ENCODE measurements at regions not wholly inside any gene's neighbourhood (a gene's known extent, or its start where the extent isn't known, plus 50 kb on each side); places are given as distances from the start of the nearest gene placed in this dataset.

DNA sequence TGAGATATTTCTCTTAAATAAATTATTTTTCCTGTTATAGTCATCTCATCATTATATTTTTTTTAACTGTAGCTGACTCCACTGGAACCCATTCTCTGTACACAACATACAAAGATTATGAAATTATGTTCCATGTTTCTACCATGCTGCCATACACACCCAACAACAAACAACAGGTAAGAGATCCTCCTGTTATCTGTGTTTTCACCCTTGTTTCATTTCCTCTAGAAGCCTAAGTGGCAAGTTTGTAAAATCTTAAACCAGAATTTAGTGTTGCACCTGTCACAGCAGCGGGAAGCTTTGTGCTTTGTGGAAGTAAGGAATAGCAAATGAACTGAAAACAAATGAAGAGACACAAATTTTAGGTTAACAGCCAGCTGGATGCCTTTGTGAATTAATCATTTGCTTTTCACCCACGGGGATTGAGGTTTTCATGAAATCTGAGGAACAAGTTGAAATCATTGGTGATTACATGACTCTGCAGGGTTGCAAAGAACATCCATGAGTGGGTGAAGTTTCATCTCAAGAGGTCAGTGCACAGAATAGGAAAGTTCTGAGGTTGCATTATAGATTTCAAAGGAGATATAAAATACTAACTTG, 273.9 kb upstream of the RGS6 start:
- DNase-seq (ENCODE audit: low read depth in 2 of 3, low spot score in 2 of 3) = no peak

DNA sequence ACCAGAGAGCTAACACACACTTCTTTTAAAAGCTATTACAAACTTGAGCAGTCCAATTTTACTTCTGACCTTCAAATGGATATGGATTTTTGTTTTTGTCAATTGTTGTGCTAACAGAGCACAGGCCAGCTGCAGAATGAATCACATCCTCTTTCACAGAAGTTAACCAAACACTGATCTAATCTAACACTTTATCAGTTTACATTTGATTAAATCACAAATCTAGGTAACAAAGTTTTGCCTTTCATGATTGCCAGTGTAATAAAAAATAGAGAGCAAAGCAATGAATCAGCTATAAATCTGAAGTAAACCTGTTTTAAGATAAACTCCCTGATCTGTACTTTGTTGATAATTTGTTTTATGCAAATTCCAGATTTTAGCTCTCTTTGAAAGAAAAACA, 273.1 kb upstream of the RGS6 start:
- no peak for DNase-seq (ENCODE audit: low read depth in 2 of 3, low spot score in 2 of 3)

DNA sequence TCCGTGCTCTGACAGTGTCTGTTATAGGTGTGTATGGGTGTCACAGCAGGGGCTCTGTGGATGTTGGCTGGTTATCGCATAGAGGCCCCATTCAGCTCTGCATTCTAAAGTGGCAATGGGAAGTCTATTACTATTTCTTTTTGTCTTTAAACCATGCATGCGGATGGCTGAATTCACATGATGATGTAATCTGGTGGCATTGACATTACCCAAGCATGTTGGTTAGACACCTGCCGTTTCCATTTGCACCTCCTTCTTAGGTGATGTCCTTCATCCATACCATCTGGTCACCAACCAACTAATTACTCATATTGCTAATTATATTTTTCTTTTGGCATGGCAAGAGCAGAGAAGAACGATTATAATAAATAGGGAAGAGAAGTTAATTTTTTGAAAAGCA, 270.8 kb upstream of the RGS6 start:
- no peak for DNase-seq (ENCODE audit: low read depth in 2 of 3, low spot score in 2 of 3)

DNA sequence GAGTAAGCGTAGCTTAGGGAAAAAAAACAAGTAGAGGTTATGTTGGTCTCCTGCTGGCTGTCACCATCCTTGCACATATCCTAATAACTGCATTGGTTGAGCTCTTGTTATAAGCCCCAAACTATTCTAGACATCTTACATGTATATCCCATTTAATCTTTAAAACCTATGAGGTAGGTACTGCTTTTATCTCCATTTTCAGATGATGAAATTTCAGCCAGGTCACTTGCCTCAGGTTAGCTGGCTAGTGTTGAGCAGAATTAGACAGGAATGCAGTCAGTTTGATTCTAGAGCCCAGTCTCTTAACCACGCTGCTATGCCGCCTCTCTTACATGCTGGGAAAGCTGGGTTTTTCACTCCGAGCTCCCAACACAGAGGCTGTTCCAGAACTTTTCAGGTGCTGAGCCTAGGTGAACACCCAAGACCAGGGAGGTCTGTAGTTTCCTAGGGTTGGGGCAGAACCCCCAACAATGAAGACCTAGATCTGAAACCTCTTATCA, 269.9 kb upstream of the RGS6 start:
- no peak for DNase-seq (ENCODE audit: low read depth in 2 of 3, low spot score in 2 of 3)

DNA sequence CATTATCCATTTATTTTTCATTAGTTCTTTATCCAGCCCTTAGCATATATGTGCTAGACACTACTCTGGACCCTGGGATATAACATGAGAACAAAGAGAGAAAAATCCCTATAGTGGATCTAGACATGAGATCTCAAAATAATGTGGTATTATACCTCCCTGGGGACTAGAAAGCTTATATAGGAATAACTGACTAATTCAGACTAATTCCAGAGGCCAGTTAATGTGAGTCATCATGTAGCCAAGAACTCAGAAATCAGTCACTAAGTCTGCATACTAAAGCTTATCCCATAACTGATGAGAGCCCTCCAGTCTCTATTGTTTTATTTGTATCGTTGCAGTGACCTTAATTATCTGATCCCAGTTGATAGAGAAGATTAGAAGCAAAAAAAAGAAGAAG, 267.1 kb upstream of the RGS6 start:
- no peak for DNase-seq (ENCODE audit: low read depth in 2 of 3, low spot score in 2 of 3)

DNA sequence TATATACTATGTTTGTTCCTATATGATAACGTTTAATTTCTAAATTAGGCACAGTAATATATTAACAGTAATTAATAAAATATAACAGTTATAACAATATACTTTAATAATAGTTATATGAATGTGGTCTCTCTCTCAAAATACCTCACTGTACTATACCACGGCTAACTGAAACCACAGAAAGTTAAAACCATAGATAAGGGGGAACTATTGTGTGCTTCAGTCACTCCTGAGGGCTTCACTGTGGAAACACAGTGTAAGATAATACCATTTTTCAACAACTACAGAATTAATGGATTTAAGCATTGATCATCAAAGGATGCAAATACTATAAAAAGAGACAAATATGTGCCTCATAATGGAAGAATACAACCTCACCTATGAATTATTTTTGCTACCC, 266.4 kb upstream of the RGS6 start:
- no peak for DNase-seq (ENCODE audit: low read depth in 2 of 3, low spot score in 2 of 3)

DNA sequence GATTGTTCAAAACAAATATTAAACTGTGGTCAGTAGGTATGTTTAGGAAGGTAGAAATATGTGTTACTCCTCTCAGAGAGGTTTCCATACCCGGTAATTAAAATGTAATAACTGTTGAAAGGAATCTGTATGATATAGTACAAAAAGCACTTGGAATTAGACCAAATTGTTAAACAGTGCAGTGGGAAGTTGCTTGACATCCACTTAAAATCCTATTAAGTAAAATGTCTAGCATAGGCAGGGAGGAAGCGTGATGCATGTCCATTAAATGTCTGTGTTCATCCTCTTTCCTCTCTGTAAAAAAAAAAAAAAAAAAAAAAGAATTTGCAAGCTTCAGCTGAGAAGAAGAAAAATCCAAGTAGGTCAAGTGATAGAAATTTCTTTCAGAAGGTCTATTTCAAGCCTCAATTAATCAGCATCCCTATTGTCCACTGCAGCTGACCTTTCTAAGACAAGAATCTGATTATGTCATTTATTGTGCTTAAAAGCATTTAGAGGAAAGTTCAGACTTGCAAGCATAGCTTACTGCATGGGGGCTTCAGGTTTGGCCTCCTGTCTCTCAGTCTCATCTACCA, 265.6 kb upstream of the RGS6 start:
- DNase-seq (ENCODE audit: low read depth in 2 of 3, low spot score in 2 of 3) = no peak

DNA sequence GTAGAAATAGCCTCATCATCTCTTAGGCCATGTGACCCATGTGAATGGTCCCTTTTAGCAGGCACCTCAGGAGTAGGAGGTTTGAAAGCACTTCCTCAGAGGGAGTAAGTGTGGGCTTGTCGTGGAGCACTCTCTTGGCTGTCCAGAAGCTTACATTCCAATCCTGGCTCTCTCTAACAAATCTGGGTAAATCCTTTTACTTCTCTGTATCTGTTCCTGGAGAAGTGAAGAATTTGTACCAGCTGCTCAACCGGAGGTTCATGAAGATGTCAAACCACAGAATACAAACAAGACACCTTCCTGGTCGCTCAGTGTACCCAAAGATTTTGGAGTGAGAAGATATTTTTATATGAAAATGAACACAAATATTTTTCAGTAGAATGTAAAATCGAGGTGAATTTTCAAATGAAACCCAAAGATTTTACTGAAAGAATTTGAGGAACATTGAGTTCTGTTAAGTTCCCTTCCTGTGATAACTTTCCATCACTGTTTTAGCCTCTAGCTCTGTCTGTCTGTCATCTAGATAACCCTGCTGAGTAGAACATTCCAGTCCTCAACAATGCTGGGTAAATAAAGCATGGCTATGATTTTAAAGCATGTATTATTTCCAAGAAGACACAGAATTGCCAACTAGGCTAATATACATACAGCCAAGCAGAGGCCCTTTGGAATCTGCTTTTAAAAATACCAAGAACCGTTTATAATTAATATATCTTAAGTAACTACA, 263.9 kb upstream of the RGS6 start:
- no peak for DNase-seq (ENCODE audit: low read depth in 2 of 3, low spot score in 2 of 3)

DNA sequence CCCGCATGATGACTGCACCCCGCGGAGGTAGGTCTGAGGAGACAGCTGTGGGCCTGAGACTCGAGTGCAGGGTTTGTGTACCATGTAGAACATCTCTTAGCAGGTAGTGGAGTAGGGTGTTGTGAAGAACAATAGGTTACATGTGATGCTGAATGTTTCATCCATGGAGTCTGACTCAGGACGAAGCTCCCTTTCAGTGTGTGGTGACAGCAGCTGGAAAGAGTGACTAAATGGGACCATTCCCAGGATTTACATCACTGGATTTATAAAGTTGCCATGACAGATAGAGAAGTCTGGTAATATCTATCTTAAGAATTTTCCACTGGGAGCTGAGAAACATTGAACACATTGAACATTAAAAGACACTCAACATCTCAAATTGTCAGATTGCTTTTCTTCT, 259.6 kb upstream of the RGS6 start:
- no peak for DNase-seq (ENCODE audit: low read depth in 2 of 3, low spot score in 2 of 3)

DNA sequence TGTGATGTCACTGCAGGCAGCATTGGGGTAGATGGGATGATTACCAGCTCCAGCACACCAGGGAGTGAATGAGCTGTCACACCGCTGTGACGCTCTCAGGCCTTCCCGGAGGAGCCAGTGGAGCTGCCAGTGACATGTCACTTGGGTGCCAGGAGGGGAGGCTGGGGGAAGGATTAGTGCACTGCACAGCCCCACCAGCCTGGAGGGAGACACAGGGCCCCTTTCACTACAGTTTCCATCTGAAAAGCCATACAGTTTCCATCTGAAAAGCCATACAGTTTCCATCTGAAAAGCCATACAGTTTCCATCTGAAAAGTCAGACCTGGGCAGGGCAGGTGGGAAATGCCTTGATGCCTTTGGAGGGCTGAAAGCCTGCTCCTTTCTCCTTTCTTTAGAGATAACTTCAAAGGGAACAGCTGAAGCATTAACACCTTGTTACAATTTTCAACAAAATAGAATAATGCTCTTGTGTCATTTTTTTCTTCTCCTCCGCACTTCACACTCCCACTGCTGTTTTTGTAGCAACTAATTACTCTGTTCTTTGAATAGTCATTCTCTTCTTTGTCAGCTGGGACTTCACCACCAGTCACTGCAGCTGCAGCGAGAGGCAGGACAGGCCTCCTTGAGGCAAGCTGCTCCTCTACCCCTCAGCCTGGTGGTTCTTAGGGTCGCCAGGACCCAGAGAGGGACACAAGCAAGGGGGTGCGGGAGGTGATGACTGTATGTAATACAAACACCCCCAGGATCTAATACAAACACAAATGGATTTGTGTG, 256.9 kb upstream of the RGS6 start:
- DNase-seq (ENCODE audit: low read depth in 2 of 3, low spot score in 2 of 3) = no peak

DNA sequence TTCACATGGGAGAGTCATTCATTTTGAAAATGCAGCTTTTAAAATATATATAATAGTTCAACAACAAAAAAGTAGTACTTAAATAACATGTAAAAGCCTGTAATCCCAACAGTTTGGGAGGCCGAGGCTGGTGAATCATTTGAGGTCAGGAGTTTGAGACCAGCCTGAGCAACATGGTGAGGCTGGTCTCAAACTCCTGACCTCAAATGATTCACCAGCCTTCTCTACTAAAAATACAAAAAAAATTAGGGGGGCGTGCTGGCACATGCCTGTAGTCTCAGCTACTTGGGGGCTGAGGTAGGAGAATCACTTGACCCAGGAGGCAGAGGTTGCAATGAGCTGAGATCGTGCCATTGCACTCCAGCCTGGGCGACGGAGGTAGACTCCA, 256.3 kb upstream of the RGS6 start:
- DNase-seq (ENCODE audit: low read depth in 2 of 3, low spot score in 2 of 3) = no peak

DNA sequence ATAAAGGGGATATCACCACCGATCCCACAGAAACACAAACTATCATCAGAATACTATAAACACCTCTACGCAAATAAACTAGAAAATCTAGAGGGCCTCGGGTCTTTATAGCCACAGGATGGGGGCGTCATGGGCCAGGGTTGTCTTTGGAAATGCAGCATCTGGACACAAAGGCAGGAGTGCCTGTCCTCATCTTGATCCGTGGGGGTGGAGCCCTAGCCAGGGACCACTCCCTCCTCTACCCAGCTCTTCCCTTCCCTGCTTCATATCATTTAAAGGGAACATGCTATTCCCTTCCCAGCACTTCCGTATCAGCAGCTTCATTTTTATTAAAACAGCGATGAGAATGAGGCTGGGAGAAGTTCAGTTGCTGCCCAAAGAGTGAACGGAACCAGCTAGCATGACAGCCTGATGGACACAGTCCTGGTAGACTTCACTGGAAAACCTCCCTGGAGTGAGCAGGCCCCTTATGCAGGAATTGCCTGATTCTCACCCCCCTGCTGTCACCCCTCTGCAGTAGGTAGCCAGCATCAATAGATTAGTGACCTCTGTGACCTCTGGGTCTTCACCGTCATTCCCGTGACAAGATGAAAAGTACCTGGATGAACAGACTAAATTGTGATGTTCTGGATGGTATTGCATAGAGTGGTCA, 251.4 kb upstream of the RGS6 start:
- no peak for DNase-seq (ENCODE audit: low read depth in 2 of 3, low spot score in 2 of 3)

DNA sequence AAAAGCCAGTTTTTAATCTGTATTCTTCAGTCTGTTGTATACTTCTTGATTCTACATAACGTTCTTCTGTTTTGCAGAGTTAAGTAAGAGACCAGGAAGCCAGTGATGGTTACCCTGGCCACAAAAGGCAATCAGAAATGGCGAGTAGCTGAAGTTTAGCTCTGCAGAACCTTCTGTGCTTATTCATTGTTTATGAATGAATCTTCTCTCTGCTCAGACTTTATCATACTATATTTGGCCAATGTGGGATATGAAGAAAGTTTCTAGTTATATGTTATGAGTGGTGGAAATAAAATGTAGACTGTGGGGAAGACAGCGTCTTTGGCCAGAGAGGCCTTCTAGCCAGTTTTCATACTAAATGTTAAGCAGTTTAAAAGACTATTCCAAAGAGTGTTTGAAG, 249.9 kb upstream of the RGS6 start:
- no peak for DNase-seq (ENCODE audit: low read depth in 2 of 3, low spot score in 2 of 3)

DNA sequence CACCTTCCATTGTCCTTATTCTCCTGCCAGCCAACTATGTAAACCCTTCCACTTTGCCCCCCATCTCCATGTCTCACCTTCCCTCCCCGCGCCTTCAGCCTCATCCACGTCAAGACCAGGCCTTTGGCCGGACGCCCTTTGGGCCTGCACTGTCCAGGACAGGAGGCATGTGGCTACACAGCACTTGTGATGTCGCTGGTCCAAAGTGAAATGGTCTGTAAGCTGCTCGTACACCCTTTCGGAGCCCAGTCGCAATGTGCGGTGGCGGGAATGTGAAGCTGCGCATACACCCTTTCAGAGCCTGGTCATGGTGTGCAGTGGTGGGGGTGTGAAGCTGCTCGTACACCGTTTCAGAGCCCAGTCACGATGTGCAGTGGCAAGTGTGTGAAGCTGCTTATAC, 247.9 kb upstream of the RGS6 start:
- DNase-seq (ENCODE audit: low read depth in 2 of 3, low spot score in 2 of 3) = no peak

DNA sequence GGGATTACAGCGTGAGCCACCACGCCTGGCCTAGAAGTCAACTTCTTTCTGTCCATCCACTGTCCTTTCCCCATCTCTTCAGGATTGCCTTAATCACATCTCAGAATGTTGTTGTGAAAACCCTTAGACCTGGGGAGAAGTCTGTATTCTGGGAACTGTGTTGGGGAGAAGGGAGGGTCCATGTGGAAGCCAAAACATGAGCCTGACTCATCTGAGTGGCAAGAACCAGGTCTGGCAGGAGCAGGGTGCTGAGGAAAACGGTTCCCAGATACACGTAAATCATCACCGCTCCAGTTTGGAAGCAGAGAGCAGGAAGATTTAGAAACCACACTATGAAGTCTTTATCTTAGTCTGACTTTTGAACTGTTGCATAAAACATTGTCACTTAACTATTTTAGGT, 245.6 kb upstream of the RGS6 start:
- no peak for DNase-seq (ENCODE audit: low read depth in 2 of 3, low spot score in 2 of 3)

DNA sequence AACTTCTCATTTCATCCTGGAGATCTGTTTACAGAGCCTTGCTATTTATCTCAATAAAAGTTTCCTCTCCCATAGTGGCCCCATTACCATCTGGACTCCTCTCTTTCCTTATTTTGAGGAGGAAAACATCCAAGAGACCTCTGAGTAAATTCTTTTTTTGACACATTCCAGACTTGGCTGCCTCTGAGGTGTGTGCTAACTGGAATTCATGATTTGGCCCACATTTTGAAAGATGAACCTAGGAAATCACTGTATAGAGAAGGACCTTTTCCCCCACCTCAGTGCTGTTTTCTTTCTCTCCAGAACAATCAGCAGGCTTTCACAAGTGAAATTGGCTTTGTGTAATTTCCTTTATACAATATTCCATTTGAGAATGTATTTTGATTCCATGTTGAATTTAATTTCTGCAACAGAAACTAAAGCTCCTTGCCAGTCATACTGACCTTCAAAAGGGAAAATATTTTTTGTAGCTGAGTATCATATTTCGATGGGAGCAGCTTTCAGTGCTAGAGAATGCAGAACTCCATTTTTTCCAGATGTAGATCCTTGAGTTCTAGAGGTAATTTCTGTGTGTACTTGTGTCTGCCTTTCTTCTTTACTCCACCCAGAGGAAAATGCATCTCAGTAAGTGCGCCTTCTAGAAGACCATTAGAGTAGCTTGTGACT, 244.9 kb upstream of the RGS6 start:
- no peak for DNase-seq (ENCODE audit: low read depth in 2 of 3, low spot score in 2 of 3)

DNA sequence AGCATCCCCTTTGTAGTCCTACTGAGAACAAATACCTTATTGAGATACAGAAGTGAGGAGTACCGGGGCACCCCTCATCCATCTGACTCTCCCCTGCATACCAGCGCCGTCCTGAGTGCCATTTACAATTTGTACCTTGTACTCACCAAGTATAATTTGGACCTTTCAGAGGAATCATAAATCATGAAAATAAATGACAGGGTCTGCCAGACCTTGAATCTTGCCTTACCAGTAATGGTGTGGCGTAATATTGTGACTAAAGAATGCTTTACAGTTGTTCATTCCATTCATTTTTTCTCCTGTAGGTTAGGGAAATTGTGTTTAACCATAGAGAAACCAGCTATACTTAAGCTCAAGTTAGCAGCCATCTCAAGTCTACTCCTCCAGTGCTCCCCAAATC, 243.7 kb upstream of the RGS6 start:
- DNase-seq (ENCODE audit: low read depth in 2 of 3, low spot score in 2 of 3) = no peak

DNA sequence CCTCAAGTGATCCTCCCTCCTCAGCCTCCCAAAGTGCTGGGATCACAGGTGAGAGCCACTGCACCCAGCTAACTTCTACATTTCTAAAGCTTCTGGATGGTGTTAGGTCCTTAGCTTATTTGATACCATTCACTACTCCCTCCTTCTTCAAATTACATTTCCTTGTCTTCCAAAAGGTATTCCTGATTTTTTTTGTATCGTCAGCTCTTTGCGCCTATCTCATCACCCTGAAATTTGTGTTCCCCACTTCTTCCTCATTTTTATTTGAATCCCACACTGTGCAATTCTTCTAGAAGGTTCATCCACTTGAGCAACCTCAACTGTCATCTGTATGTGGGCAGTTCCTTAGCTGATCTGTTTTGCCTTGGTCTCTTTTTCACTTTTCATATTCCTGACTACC, 241.8 kb upstream of the RGS6 start:
- DNase-seq (ENCODE audit: low read depth in 2 of 3, low spot score in 2 of 3) = no peak

DNA sequence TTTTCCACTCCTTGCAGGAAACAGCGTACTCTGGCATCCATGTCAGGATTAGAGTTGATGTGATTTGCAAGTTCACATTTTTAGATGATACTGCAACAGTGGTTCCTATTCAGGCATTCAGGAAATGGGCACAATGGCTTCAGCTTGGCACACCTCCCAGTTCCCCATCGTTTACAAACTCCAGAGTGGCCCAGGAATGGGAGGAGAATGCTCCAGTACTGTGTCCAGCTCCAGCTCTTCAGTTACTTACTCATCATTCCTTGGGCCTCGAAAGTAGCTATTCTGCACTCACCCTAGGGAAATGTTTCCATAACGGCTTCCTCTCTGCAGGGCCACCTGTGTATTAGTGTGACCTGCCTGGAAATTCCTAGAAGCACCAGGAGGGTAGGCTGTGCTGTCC, 239.7 kb upstream of the RGS6 start:
- no peak for DNase-seq (ENCODE audit: low read depth in 2 of 3, low spot score in 2 of 3)

DNA sequence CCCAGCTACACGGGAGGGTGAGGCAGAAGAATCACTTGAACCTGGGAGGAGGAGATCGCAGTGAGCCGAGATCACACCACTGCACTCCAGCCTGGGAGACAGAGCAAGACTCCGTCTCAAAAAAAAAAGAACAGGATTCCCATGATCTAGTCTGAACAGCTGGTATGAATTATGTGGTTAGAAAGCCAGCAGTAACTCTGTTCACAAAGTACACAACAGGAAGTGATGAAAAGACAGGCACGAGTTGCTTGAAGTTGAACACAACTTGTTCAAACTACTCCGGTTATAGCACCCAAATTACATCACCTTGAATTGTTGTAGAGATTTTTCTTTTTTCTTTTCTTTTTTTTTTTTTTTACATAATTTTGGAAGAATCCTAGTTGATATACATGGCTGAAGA, 238.8 kb upstream of the RGS6 start:
- DNase-seq (ENCODE audit: low read depth in 2 of 3, low spot score in 2 of 3) = no peak
